A673 (cell line): ENCODE measurements at regions not wholly inside any gene's neighbourhood (a gene's known extent, or its start where the extent isn't known, plus 50 kb on each side); places are given as distances from the start of the nearest gene placed in this dataset.

Experiments used
- BruUV-seq: library from RNA; stranded (reverse); fragments of 400-500 nt; replicated peaks from 2 replicates; lab custom pipeline; 2021; lab: Mats Ljungman, UMichigan
- CTCF ChIA-PET: fragments of 300-600 bp; sonication (Branson Sonifier 250); formaldehyde crosslinking; loops from one replicate; lab custom pipeline; 2022; ENCODE audit warnings: antibody characterized with exemption; lab: Charles Lee
- POLR2A ChIA-PET: fragments of 300-600 bp; sonication (Branson Sonifier 250); formaldehyde crosslinking; loops from one replicate; lab custom pipeline; 2022; ENCODE audit warnings: antibody characterized with exemption; ENCODE audit not compliant: low non-redundant PET; lab: Charles Lee
- DNase-seq: peaks from one replicate; pipeline ENCODE4 v3.0.0-alpha.2; 2015; ENCODE audit warnings: low spot score
- H3K27ac ChIP-seq: fragments of 200-600 bp; sonication (generic); 2 replicates; pipeline ENCODE4 v1.5.1; 2016; ENCODE audit warnings: mixed run types, low read depth, mild to moderate bottlenecking, mixed read lengths, antibody characterized with exemption, low read length; ENCODE audit not compliant: poor library complexity, severe bottlenecking
- H3K27me3 ChIP-seq: fragments of 200-600 bp; sonication (generic); replicated peaks from 2 replicates; pipeline ENCODE4 v1.6.1; 2017; ENCODE audit warnings: mixed run types, low read depth, mild to moderate bottlenecking, mixed read lengths, antibody characterized with exemption, low read length; ENCODE audit not compliant: insufficient read depth, poor library complexity
- H3K36me3 ChIP-seq: fragments of 200-600 bp; sonication (generic); 2 replicates; pipeline ENCODE4 v1.6.1; 2016; ENCODE audit warnings: mixed run types, mild to moderate bottlenecking, mixed read lengths, antibody characterized with exemption, low read length; ENCODE audit not compliant: insufficient read depth, poor library complexity, severe bottlenecking
- H3K4me1 ChIP-seq: fragments of 200-600 bp; sonication (generic); 2 replicates; pipeline ENCODE4 v1.6.1; 2017; ENCODE audit warnings: mixed run types, mild to moderate bottlenecking, mixed read lengths, antibody characterized with exemption, low read length; ENCODE audit not compliant: insufficient read depth, poor library complexity, severe bottlenecking
- H3K4me3 ChIP-seq: fragments of 200-600 bp; sonication (generic); 2 replicates; pipeline ENCODE4 v1.5.1; 2016; ENCODE audit warnings: low read depth, mixed run types, mild to moderate bottlenecking, mixed read lengths, low read length; ENCODE audit not compliant: poor library complexity, severe bottlenecking
- H3K9me3 ChIP-seq: fragments of 200-600 bp; sonication (generic); 2 replicates; pipeline ENCODE4 v1.6.1; 2016; ENCODE audit warnings: mixed run types, low read depth, mild to moderate bottlenecking, mixed read lengths, antibody characterized with exemption, low read length; ENCODE audit not compliant: poor library complexity, severe bottlenecking
- CTCF ChIP-seq: fragments of 300-800, 200-600 bp; sonication (generic); conservative IDR thresholded peaks from 2 replicates; pipeline ENCODE4 v1.5.1; 2017; ENCODE audit warnings: low read depth, mild to moderate bottlenecking, antibody characterized with exemption, low read length, moderate library complexity, mixed read lengths
- EZH2 ChIP-seq: fragments of 200-600 bp; sonication (generic); IDR thresholded peaks from 2 replicates; pipeline ENCODE4 v1.6.1; 2017; ENCODE audit warnings: borderline replicate concordance, low read depth, mild to moderate bottlenecking, mixed read lengths, antibody characterized with exemption, low read length; ENCODE audit not compliant: poor library complexity, severe bottlenecking
- intact Hi-C: fragments of 100-400 bp; cut with micrococcal nuclease; formaldehyde crosslinking; loops from one replicate; pipeline ENCODE4 v1.10.0; 2022; ENCODE audit not compliant: unreplicated experiment

DNA sequence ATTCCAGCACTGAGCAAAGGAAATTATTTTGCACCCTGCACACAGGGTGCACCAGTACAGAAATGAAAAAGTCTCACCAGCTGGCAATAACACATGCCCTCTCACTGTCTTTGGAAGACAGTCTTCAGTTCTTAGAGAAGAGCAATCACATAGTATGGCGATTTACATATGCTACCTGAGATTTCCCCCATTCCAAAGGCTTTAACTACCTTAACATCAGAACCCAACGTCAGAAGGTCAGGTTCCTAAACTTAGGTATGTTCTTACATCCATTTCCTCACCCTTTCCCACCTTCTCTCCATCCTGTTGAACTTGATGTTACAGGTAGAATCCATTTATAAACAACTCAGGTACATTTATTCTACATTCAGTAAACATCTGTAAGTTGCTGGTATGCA lies 167.8 kb downstream of the PAWR start:
- H3K27me3 ChIP-seq = no peaks in the 10 kb centered on the region
- H3K27ac ChIP-seq = no peak overlapping the region
- TF ChIP-seq CTCF (no peak), EZH2 (no peak)
- ChIA-PET POLR2A (no interaction called here), CTCF (interaction anchor here (0.5 to 0.9 kb wide), 2 partner anchors 9 to 85 kb away, joined by 3 to 6 read pairs; no protein-coding TSS in a partner anchor)
- no peak overlapping the region for H3K4me3 ChIP-seq
- H3K36me3 ChIP-seq = no peaks in the 10 kb centered on the region
- H3K4me1 ChIP-seq = peaks cover 30% of the 10 kb centered on the region
- no TSS peak for BruUV-seq
- intact Hi-C loops = no loop called here
- no peaks in the 10 kb centered on the region for H3K9me3 ChIP-seq
- DNase-seq = no peak

GRCh38 chr12:79522257-79522988 lies 168.3 kb downstream of the PAWR start:
- ChIA-PET CTCF (interaction anchor here (0.5 to 0.9 kb wide), 2 partner anchors 9 to 86 kb away, joined by 3 to 6 read pairs; no protein-coding TSS in a partner anchor), POLR2A (no interaction called here)
- H3K4me1 ChIP-seq = peaks cover 30% of the 10 kb centered on the region
- no peaks in the 10 kb centered on the region for H3K27me3 ChIP-seq
- DNase-seq = peak; percentile 89
- H3K9me3 ChIP-seq = no peaks in the 10 kb centered on the region
- intact Hi-C loops = no loop called here
- no peaks in the 10 kb centered on the region for H3K36me3 ChIP-seq
- H3K4me3 ChIP-seq = no peak overlapping the region
- BruUV-seq = no TSS peak
- no peak overlapping the region for H3K27ac ChIP-seq
- TF ChIP-seq CTCF (no peak), EZH2 (no peak)

DNA sequence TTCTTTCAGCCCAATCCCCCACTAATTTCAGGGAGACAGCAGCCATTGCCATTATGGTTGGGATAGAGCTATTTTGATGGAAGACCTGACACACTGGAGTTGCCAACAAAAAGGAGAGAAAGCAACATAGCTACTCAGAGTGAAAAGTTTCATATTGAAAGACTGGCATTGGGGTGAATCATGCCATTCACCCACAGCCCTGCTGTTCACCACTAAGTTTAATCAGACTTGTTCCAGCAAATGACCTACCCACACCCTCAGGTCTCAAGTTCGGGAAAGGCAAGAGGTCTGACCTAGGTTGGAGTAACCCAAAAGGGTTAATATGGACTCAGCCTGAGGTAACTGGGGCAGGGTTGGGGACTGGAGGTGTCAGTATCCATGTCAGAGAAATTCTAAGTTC lies 169.2 kb downstream of the PAWR start:
- Histone ChIP-seq H3K27me3 (no peaks in the 10 kb centered on the region), H3K36me3 (no peaks in the 10 kb centered on the region), H3K4me1 (peaks cover 30% of the 10 kb centered on the region), H3K4me3 (no peak overlapping the region), H3K9me3 (no peaks in the 10 kb centered on the region), H3K27ac (no peak overlapping the region)
- POLR2A ChIA-PET = no interaction called here
- intact Hi-C loops = no loop called here
- BruUV-seq = no TSS peak
- no peak for DNase-seq
- TF ChIP-seq EZH2 (no peak), CTCF (no peak)
- CTCF ChIA-PET = no interaction called here
